ENCODE measurements at regions not wholly inside any gene's neighbourhood (a gene's known extent, or its start where the extent isn't known, plus 50 kb on each side); places are given as distances from the start of the nearest gene placed in this dataset.

DNA sequence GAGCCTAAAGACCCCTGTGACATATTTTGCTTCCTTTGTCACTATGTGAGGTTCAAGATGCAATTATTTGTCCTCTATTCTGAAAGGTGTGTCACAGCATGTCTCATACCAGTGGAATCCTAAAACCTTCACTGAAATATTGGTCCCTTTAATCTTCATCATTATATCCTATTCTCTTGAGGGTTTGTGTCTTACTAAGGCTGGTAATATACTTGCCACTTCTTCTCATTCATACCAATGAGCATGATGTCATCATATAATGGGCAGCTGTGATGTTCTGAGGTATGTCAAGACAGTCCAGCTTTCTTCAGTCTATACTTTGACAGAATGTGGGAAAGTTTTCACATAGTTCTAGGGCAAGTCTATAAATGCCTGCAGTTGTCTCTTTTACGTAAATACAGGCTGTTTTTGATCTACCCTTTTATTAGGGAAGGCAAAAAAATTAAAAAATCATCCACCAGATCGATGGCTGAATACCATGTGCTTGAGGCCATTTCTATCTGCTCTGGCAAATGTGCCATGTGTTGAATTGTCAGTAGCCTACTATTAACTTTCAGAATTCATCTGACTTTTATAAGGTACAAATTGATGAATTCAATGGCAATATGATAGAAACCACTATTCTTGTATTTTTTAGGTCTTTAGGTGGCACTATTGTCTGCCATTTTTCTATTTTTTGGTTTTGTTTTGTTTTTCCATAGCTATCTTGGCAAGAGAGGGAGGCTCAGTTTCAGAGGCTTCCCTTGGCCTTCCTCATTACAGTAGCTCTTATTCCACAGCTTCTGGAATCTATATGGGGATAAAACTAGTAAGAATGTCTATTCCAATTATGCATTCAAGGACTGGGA lies 209.0 kb downstream of the PPARGC1A start:
- no peaks in the 10 kb centered on the region for H3K36me3 ChIP-seq (ENCODE audit: control insufficient read depth in 2 of 3, insufficient read depth in 3 of 3, low read length in 3 of 3)
- DNase-seq (peak in 1 of 5 donors; percentile 2), FAIRE-seq (peak; percentile 21)
- H3K27ac ChIP-seq (ENCODE audit: low read depth in 2 of 2, low read length in 2 of 2), result no peak overlapping the region
- H3K4me3 ChIP-seq (ENCODE audit: low read length in 3 of 3), result no peak overlapping the region
- no peaks in the 10 kb centered on the region for H3K4me1 ChIP-seq (ENCODE audit: control insufficient read depth in 2 of 3, insufficient read depth in 2 of 3, low read depth in 1 of 3, low read length in 3 of 3)
- no peak overlapping the region for H3K9ac ChIP-seq (ENCODE audit: low read length in 3 of 3)
- TF ChIP-seq CTCF (IDR thresholded peaks at IDR 0.05; ENCODE audit: borderline replicate concordance, extremely low read depth, insufficient read depth), result peak; percentile 26
- H3K9me3 ChIP-seq (ENCODE audit: control insufficient read depth in 2 of 3, insufficient read depth in 1 of 3, low read length in 3 of 3), result no peaks in the 10 kb centered on the region
- no peaks in the 10 kb centered on the region for H3K27me3 ChIP-seq (ENCODE audit: control insufficient read depth, insufficient read depth, low read length)
- intact Hi-C loops (cut with DNase I), result no loop called here

DNA sequence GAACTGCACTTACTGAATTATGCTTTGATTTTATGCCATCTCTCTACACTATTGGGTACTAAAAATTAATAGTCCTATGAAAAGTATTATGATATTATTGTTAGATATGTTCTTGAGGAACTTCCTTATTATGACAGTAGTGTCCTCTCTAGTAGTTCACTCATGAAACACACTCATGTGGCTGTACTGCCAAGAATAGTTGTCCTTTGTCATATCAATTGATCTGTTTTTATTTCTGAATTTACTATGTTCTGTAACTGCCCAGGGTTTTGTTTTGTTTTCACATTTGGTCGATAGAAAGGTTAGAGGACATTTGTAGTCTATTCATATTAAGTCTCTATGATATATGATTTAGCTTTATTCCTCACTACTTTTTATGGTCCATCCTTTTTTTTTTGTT lies 215.2 kb downstream of the PPARGC1A start:
- no peak for FAIRE-seq
- no peak for TF ChIP-seq CTCF (IDR thresholded peaks at IDR 0.05; ENCODE audit: borderline replicate concordance, extremely low read depth, insufficient read depth)

DNA sequence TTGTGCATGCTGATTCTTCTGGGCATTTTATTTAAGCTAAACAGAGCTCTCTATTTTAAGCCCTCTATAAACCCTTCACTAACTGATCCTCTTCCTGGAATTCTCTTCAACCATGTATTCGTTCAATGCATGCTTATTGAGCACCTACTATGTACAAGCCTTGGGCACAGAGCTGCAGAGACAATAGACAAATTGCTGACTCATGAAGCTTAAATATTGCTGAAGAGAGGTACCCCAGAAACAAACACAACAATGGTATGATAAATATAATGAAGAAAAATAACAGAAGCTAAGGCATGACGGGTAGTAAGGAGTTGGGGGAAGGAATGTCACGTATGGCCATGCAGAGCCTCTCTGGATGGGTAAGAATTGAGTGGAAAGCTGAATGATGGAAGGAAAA lies 222.2 kb downstream of the PPARGC1A start:
- Histone ChIP-seq H3K9ac (ENCODE audit: low read length in 3 of 3) (no peak overlapping the region), H3K4me1 (ENCODE audit: control insufficient read depth in 2 of 3, insufficient read depth in 2 of 3, low read depth in 1 of 3, low read length in 3 of 3) (no peaks in the 10 kb centered on the region), H3K4me3 (ENCODE audit: low read length in 3 of 3) (no peak overlapping the region), H3K36me3 (ENCODE audit: control insufficient read depth in 2 of 3, insufficient read depth in 3 of 3, low read length in 3 of 3) (no peaks in the 10 kb centered on the region), H3K27ac (ENCODE audit: low read depth in 2 of 2, low read length in 2 of 2) (no peak overlapping the region), H3K9me3 (ENCODE audit: control insufficient read depth in 2 of 3, insufficient read depth in 1 of 3, low read length in 3 of 3) (no peaks in the 10 kb centered on the region), H3K27me3 (ENCODE audit: control insufficient read depth, insufficient read depth, low read length) (no peaks in the 10 kb centered on the region)
- no peak for TF ChIP-seq CTCF (IDR thresholded peaks at IDR 0.05; ENCODE audit: borderline replicate concordance, extremely low read depth, insufficient read depth)
- DNase-seq (no peak), FAIRE-seq (no peak)
- intact Hi-C loops (cut with DNase I), result no loop called here

More for the DNA sequence above, 215.2 kb downstream of the PPARGC1A start:
- no peaks in the 10 kb centered on the region for H3K36me3 ChIP-seq (ENCODE audit: control insufficient read depth in 2 of 3, insufficient read depth in 3 of 3, low read length in 3 of 3)
- no peak overlapping the region for H3K9ac ChIP-seq (ENCODE audit: low read length in 3 of 3)
- no peaks in the 10 kb centered on the region for H3K27me3 ChIP-seq (ENCODE audit: control insufficient read depth, insufficient read depth, low read length)
- H3K4me1 ChIP-seq (ENCODE audit: control insufficient read depth in 2 of 3, insufficient read depth in 2 of 3, low read depth in 1 of 3, low read length in 3 of 3), result no peaks in the 10 kb centered on the region
- no peak overlapping the region for H3K27ac ChIP-seq (ENCODE audit: low read depth in 2 of 2, low read length in 2 of 2)
- H3K9me3 ChIP-seq (ENCODE audit: control insufficient read depth in 2 of 3, insufficient read depth in 1 of 3, low read length in 3 of 3), result no peaks in the 10 kb centered on the region
- H3K4me3 ChIP-seq (ENCODE audit: low read length in 3 of 3), result no peak overlapping the region
- intact Hi-C loops (cut with DNase I), result no loop called here
- no peak for DNase-seq
